HEK293T (cell line): ENCODE measurements at regions not wholly inside any gene's neighbourhood (a gene's known extent, or its start where the extent isn't known, plus 50 kb on each side); places are given as distances from the start of the nearest gene placed in this dataset.
A peak's percentile ranks its signal among the peaks of the same experiment; 100 is the strongest.

Experiments
- CTCF ChIA-PET: fragments of 350-600 bp; formaldehyde crosslinking; extraction: SDS; loops from one replicate; lab custom pipeline; 2021; ENCODE audit warnings: antibody characterized with exemption, inconsistent platforms; lab: Yijun Ruan, JAX
- POLR2A ChIA-PET: fragments of 350-600 bp; formaldehyde crosslinking; extraction: SDS; loops from one replicate; lab custom pipeline; 2020; ENCODE audit warnings: antibody characterized with exemption, inconsistent platforms; lab: Yijun Ruan, JAX
- DNase-seq: peaks from one replicate; pipeline ENCODE4 v3.0.0; 2012; ENCODE audit warnings: mixed read lengths; ENCODE audit errors: extremely low spot score
- ARNT ChIP-seq: fragments of 450-650 bp; IDR thresholded peaks from 2 replicates; pipeline ENCODE4 v1.6.1; 2017; ENCODE audit warnings: mild to moderate bottlenecking
- BHLHE40 ChIP-seq: fragments of 450-650 bp; IDR thresholded peaks from 2 replicates; pipeline ENCODE4 v1.6.1; 2016; ENCODE audit warnings: mild to moderate bottlenecking, moderate library complexity, borderline replicate concordance
- CTBP1 ChIP-seq: fragments of 450-650 bp; IDR thresholded peaks from 2 replicates; pipeline ENCODE4 v1.6.1; 2016; ENCODE audit warnings: borderline replicate concordance
- ELF4 ChIP-seq: fragments of 450-650 bp; IDR thresholded peaks from 2 replicates; pipeline ENCODE4 v1.6.1; 2017; ENCODE audit warnings: antibody characterized with exemption
- FOXA1 ChIP-seq: fragments of 450-650 bp; IDR thresholded peaks from 2 replicates; pipeline ENCODE4 v1.6.1; 2016; ENCODE audit warnings: mild to moderate bottlenecking
- FOXK2 ChIP-seq: fragments of 450-650 bp; IDR thresholded peaks from 2 replicates; pipeline ENCODE4 v1.6.1; 2016; ENCODE audit warnings: mild to moderate bottlenecking
- FOXM1 ChIP-seq: fragments of 450-650 bp; IDR thresholded peaks from 2 replicates; pipeline ENCODE4 v1.6.1; 2017; ENCODE audit warnings: mild to moderate bottlenecking, borderline replicate concordance
- HDGF ChIP-seq: fragments of 450-650 bp; IDR thresholded peaks from 2 replicates; pipeline ENCODE4 v1.6.1; 2017; ENCODE audit warnings: antibody characterized with exemption, borderline replicate concordance
- L3MBTL2 ChIP-seq: fragments of 450-650 bp; conservative IDR thresholded peaks from 2 replicates; pipeline ENCODE4 v1.6.1; 2016; ENCODE audit warnings: mild to moderate bottlenecking
- LEF1 ChIP-seq: fragments of 450-650 bp; IDR thresholded peaks from 2 replicates; pipeline ENCODE4 v1.6.1; 2017; ENCODE audit warnings: mild to moderate bottlenecking, borderline replicate concordance
- NFRKB ChIP-seq: fragments of 450-650 bp; IDR thresholded peaks from 2 replicates; pipeline ENCODE4 v1.6.1; 2016; ENCODE audit warnings: mild to moderate bottlenecking, moderate library complexity
- SP1 ChIP-seq: fragments of 450-650 bp; IDR thresholded peaks from 2 replicates; pipeline ENCODE4 v1.6.1; 2017
- SUZ12 ChIP-seq: fragments of 450-650 bp; IDR thresholded peaks from 2 replicates; pipeline ENCODE4 v1.6.1; 2016; ENCODE audit warnings: mild to moderate bottlenecking
- TARDBP ChIP-seq: fragments of 450-650 bp; IDR thresholded peaks from 2 replicates; pipeline ENCODE4 v1.6.1; 2016
- ZNF384 ChIP-seq: fragments of 450-650 bp; IDR thresholded peaks from 2 replicates; pipeline ENCODE4 v1.6.1; 2016
- TF ChIP-seq, protein P1 (sequence below): fragments of 450-650 bp; IDR thresholded peaks from 2 replicates; pipeline ENCODE4 v1.6.1; 2016

DNA sequence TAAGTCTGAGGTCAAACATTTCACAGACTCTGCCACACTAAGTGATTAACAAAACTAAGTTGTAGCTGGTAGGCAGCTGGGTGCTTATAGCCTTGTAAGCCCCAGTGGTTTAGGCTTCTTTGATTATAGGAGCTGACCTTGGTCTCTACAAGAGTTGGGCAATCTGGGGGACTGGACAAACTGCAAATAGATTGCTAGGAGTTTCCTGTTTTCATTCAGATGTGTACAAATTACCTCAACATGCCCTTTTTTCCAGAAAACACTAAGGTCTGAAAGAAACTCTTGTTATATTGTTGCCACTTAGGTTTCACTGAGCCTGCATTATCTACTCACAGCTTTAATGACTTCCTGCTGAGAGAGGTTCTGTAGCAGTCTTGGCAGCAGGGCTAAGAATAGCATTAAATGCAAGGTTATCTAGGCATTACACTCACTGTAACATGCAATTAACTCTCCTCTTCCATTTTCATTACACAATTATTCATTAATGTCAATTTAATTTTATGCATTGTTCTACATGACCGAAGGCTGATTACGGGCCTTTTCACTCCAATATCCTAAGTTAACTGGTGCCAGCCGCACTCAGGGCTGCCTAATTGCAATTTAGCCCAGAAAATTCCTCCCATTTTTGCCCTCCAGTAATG lies 314.0 kb downstream of the LMO4 start:
- ChIA-PET CTCF (interaction anchor here (0.6 to 1.0 kb wide), 3 partner anchors 96 to 345 kb away, joined by 3 read pairs; no protein-coding TSS in a partner anchor), POLR2A (no interaction called here)
- DNase-seq = peak; percentile 46
- TF ChIP-seq, protein P1, sequence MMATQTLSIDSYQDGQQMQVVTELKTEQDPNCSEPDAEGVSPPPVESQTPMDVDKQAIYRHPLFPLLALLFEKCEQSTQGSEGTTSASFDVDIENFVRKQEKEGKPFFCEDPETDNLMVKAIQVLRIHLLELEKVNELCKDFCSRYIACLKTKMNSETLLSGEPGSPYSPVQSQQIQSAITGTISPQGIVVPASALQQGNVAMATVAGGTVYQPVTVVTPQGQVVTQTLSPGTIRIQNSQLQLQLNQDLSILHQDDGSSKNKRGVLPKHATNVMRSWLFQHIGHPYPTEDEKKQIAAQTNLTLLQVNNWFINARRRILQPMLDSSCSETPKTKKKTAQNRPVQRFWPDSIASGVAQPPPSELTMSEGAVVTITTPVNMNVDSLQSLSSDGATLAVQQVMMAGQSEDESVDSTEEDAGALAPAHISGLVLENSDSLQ = no peak
- TF ChIP-seq ARNT = no peak

DNA sequence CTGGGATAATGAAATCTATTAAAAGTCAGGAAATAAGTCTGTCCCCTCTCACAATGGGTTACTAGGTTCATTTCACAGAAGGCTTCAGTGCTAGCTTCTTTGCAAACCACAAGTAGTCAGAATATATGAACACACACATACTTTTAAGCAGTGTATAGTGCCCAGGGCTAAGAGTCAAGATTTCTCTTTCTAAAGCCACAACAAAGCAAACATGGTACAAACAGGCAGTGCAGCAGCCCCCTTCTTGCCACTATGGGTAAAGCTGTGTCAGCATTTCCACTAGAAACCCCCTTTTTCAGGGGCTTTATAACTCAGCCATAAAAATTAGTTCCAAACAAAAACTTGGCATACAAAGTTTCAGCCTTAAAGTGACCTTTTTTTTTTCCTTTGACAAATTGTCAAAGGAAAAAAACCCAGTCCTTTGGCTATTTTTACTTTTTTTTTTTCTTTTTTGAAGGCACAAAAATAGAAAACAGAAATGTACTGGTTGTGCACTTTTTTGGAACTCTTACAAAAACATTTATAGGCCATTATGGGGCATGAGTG lies 315.4 kb downstream of the LMO4 start:
- CTCF ChIA-PET = no interaction called here
- DNase-seq = no peak
- TF ChIP-seq FOXK2 (no peak), ARNT (no peak), NFRKB (no peak), FOXM1 (no peak), L3MBTL2 (no peak), ELF4 (no peak), BHLHE40 (no peak), ZNF384 (no peak), FOXA1 (no peak), TARDBP (no peak), SUZ12 (no peak), LEF1 (no peak), HDGF (no peak)
- POLR2A ChIA-PET = no interaction called here

DNA sequence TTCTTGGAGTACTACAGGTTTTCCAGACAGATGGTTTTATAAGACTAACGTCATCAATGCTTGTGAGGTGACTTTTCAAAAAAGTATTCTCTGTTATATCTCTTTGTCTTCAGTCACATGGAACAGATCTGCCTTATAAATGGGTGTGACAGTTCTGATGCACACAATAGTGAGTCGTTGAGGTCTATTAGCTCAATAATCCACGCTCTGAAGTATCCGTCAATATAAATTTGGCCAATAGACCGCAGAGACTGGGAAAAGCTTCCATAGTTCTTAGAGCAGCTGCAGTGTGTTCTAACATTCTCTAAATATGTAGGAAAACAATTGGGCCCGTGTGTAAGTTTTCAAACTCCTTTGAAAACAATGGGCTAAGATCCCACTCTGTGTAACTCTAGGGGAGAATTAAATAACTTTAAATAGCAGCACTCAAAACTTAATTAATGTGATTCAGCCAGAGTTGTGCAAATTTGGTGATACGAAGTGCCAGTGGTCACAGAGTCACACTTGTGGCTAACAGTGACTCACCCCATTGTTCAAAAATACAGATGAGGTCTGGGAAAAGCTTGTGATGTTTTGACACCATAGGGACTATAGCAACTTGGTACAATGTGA lies 316.0 kb downstream of the LMO4 start:
- ChIA-PET CTCF (no interaction called here), POLR2A (no interaction called here)
- no peak for DNase-seq
- TF ChIP-seq TARDBP (no peak), FOXA1 (no peak), ZNF384 (no peak), BHLHE40 (no peak), CTBP1 (no peak), ARNT (no peak), SP1 (no peak)
- TF ChIP-seq, protein P1 = no peak

GRCh38 chr1:87647430-87648177 lies 318.9 kb downstream of the LMO4 start:
- no peak for DNase-seq
- ChIA-PET CTCF (no interaction called here), POLR2A (no interaction called here)
- TF ChIP-seq SP1 = no peak
- TF ChIP-seq ELF4 = no peak
- TF ChIP-seq, protein P1 = no peak
- no peak for TF ChIP-seq BHLHE40
- no peak for TF ChIP-seq FOXM1

- ChIA-PET CTCF (no interaction called here), POLR2A (no interaction called here)
- TF ChIP-seq LEF1 = no peak
- TF ChIP-seq ELF4 = no peak
- TF ChIP-seq L3MBTL2 = no peak
- TF ChIP-seq, protein P1 = no peak
- no peak for TF ChIP-seq FOXK2
- TF ChIP-seq ARNT = no peak
- TF ChIP-seq CTBP1 = no peak
- TF ChIP-seq HDGF = no peak
- TF ChIP-seq SUZ12 = no peak
- TF ChIP-seq NFRKB = no peak
- TF ChIP-seq BHLHE40 = no peak
- TF ChIP-seq FOXA1 = no peak
- no peak for TF ChIP-seq ZNF384
- no peak for TF ChIP-seq FOXM1
- TF ChIP-seq SP1 = no peak
Observed at GRCh38 chr1:87648323-87649119, 319.8 kb downstream of the LMO4 start.

More at GRCh38 chr1:87648323-87649119, 319.8 kb downstream of the LMO4 start:
- no peak for DNase-seq
